ENCODE measurements at regions not wholly inside any gene's neighbourhood (a gene's known extent, or its start where the extent isn't known, plus 50 kb on each side); places are given as distances from the start of the nearest gene placed in this dataset.
"Not testable (repeated sequence)": the region's sequence is repeated elsewhere in the genome, so short reads cannot be mapped to it uniquely, and the experiment has no call there.

- intact Hi-C loops (cut with DNase I) = no loop called here
- 26 to 27% methylated on average over 3 of the region's 3 CpGs for WGBS, 2 donors
- TF ChIP-seq CTCF (IDR thresholded peaks at IDR 0.05) (no peak), POLR2A (IDR thresholded peaks at IDR 0.05) (no peak)
These were observed 272.6 kb upstream of the ERBB4 start for GRCh38 chr2:212811036-212811805.

GRCh38 chr2:212797484-212798205 is 259.0 kb upstream of the ERBB4 start:
- no peak overlapping the region for H3K4me3 ChIP-seq
- no peak for DNase-seq
- no peaks in the 10 kb centered on the region for H3K27me3 ChIP-seq
- intact Hi-C loops (cut with DNase I) = no loop called here
- no peak overlapping the region for H3K27ac ChIP-seq
- no peaks in the 10 kb centered on the region for H3K36me3 ChIP-seq
- H3K4me1 ChIP-seq = no peaks in the 10 kb centered on the region
- 64 to 67% methylated on average over 5 of the region's 5 CpGs for WGBS, 2 donors
- TF ChIP-seq POLR2A (IDR thresholded peaks at IDR 0.05) (no peak), CTCF (IDR thresholded peaks at IDR 0.05) (no peak)
- H3K9me3 ChIP-seq = no peaks in the 10 kb centered on the region

More at GRCh38 chr2:212811036-212811805, 272.6 kb upstream of the ERBB4 start:
- H3K36me3 ChIP-seq = no peaks in the 10 kb centered on the region
- no peaks in the 10 kb centered on the region for H3K27me3 ChIP-seq
- H3K4me1 ChIP-seq = no peaks in the 10 kb centered on the region
- DNase-seq = no peak
- no peaks in the 10 kb centered on the region for H3K9me3 ChIP-seq
- no peak overlapping the region for H3K4me3 ChIP-seq
- H3K27ac ChIP-seq = no peak overlapping the region

- Histone ChIP-seq H3K4me3 (no peak overlapping the region), H3K27me3 (no peaks in the 10 kb centered on the region), H3K36me3 (no peaks in the 10 kb centered on the region), H3K27ac (no peak overlapping the region), H3K9me3 (no peaks in the 10 kb centered on the region), H3K4me1 (no peaks in the 10 kb centered on the region)
- TF ChIP-seq POLR2A (IDR thresholded peaks at IDR 0.05) = no peak
- TF ChIP-seq CTCF (IDR thresholded peaks at IDR 0.05) = no peak
- DNase-seq = no peak
- intact Hi-C loops (cut with DNase I) = no loop called here
These were observed 255.9 kb upstream of the ERBB4 start for GRCh38 chr2:212794471-212794870.

DNA sequence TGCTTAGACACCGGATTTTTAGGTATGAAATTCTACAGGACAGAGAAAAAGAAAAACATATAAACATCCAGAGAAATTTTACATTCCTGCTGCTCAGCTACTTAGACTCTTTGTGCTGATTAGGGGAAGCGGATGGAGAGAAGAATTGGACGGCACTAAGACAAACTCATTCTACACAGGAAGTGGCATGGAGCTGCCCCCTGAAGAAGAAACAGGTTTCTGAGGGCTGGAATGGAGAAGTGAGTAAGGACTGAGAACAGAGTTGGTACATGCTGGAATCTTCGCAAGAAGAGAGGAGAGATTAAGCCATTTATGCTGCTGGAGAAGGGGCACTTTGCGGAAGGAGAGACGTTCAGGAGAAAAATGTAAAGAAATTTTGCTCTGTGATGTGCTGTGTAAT is 253.0 kb upstream of the ERBB4 start:
- intact Hi-C loops (cut with DNase I) = no loop called here
- TF ChIP-seq CTCF (IDR thresholded peaks at IDR 0.05) (no peak), POLR2A (IDR thresholded peaks at IDR 0.05) (no peak)
- no peak for DNase-seq
- Histone ChIP-seq H3K4me1 (no peaks in the 10 kb centered on the region), H3K36me3 (no peaks in the 10 kb centered on the region), H3K27me3 (no peaks in the 10 kb centered on the region), H3K9me3 (no peaks in the 10 kb centered on the region), H3K4me3 (no peak overlapping the region), H3K27ac (no peak overlapping the region)
- WGBS, 2 donors = 77 to 89% methylated on average over 6 of the region's 6 CpGs

- H3K4me3 ChIP-seq; H3K27me3 ChIP-seq; intact Hi-C loops (cut with DNase I); DNase-seq; H3K36me3 ChIP-seq; H3K4me1 ChIP-seq; H3K27ac ChIP-seq: not testable (repeated sequence)
- H3K9me3 ChIP-seq = peaks cover 0 to 21% (median 15%) of the 10 kb centered on the region in 3 donors
- 80 to 87% methylated on average over 5 of the region's 5 CpGs for WGBS, 2 donors
These were observed 247.5 kb upstream of the ERBB4 start for GRCh38 chr2:212786088-212786487.

Data from esophagus squamous epithelium (tissue), 5 donors.